IMR-90 (cell line): ENCODE measurements at regions not wholly inside any gene's neighbourhood (a gene's known extent, or its start where the extent isn't known, plus 50 kb on each side); places are given as distances from the start of the nearest gene placed in this dataset.

ENCODE experiments used
- ATAC-seq: fragments of 200-7000 bp; cut with Tn5 transposase; 2 replicates; pipeline ENCODE4 v1.9.1; 2020; ENCODE audit warnings: low read depth, mild to moderate bottlenecking, moderate library complexity
- BruUV-seq: library from RNA; stranded (reverse); fragments of 400-500 nt; replicated peaks from 2 replicates; lab custom pipeline; 2021; lab: Mats Ljungman, UMichigan
- CTCF ChIA-PET: fragments of 300-600 bp; formaldehyde crosslinking; extraction: SDS; loops from one replicate; lab custom pipeline; 2021; ENCODE audit warnings: antibody characterized with exemption; lab: Yijun Ruan, JAX
- POLR2A ChIA-PET: fragments of 300-600 bp; sonication (Branson Sonifier 250); formaldehyde crosslinking; loops from one replicate; lab custom pipeline; 2022; ENCODE audit warnings: antibody characterized with exemption; ENCODE audit not compliant: unreplicated experiment; lab: Charles Lee
- DNase-seq: peaks from one replicate; pipeline ENCODE4 v3.0.0; 2013
- H2AFZ ChIP-seq: replicated peaks from 2 replicates; pipeline ENCODE3; 2013; ENCODE audit warnings: low read length, mild to moderate bottlenecking; ENCODE audit not compliant: poor library complexity
- H2AK5ac ChIP-seq: 2 replicates; pipeline ENCODE4 v1.6.1; 2013; ENCODE audit warnings: low read depth, low read length, inconsistent platforms
- H2AK9ac ChIP-seq: replicated peaks from 2 replicates; pipeline ENCODE3; 2013; ENCODE audit warnings: mild to moderate bottlenecking, low read depth, low read length, moderate library complexity; ENCODE audit not compliant: poor library complexity
- H2BK120ac ChIP-seq: 2 replicates; pipeline ENCODE4 v1.6.1; 2013; ENCODE audit warnings: low read depth, low read length, inconsistent platforms
- H2BK15ac ChIP-seq: 3 replicates; pipeline ENCODE4 v1.6.1; 2013; ENCODE audit warnings: low read depth, low read length, inconsistent platforms
- H2BK20ac ChIP-seq: 2 replicates; pipeline ENCODE4 v1.6.1; 2013; ENCODE audit warnings: low read depth, mild to moderate bottlenecking, inconsistent platforms, low read length, moderate library complexity
- H2BK5ac ChIP-seq: 2 replicates; pipeline ENCODE4 v1.6.1; 2013; ENCODE audit warnings: mild to moderate bottlenecking, low read depth, low read length, inconsistent platforms; ENCODE audit not compliant: poor library complexity, severe bottlenecking
- H3K14ac ChIP-seq: replicated peaks from 2 replicates; pipeline ENCODE4 v1.6.1; 2013; ENCODE audit warnings: low read depth, low read length, inconsistent platforms
- H3K18ac ChIP-seq: 2 replicates; pipeline ENCODE4 v1.6.1; 2013; ENCODE audit warnings: low read depth, low read length, control low read depth
- H3K23ac ChIP-seq: 2 replicates; pipeline ENCODE4 v1.6.1; 2013; ENCODE audit warnings: low read depth, low read length, inconsistent platforms
- H3K27ac ChIP-seq: 2 replicates; pipeline ENCODE4 v1.5.1; 2013; ENCODE audit warnings: mild to moderate bottlenecking, control low read depth, low read length; ENCODE audit not compliant: insufficient read depth
- H3K27me3 ChIP-seq: 2 replicates; pipeline ENCODE4 v1.6.1; 2013; ENCODE audit warnings: low read length; ENCODE audit not compliant: control insufficient read depth, insufficient read depth
- H3K36me3 ChIP-seq: 2 replicates; pipeline ENCODE4 v1.6.1; 2013; ENCODE audit warnings: low read length, mixed read lengths; ENCODE audit not compliant: control insufficient read depth, insufficient read depth
- H3K4ac ChIP-seq: 2 replicates; pipeline ENCODE4 v1.6.1; 2013; ENCODE audit warnings: low read depth, low read length, inconsistent platforms
- H3K4me1 ChIP-seq: 2 replicates; pipeline ENCODE4 v1.6.1; 2013; ENCODE audit warnings: low read length, mixed read lengths; ENCODE audit not compliant: control insufficient read depth, insufficient read depth
- H3K4me2 ChIP-seq: 2 replicates; pipeline ENCODE4 v1.6.1; 2013; ENCODE audit warnings: low read depth, mild to moderate bottlenecking, control low read depth, low read length, moderate library complexity
- H3K4me3 ChIP-seq: 2 replicates; pipeline ENCODE4 v1.5.1; 2013; ENCODE audit warnings: low read depth, mild to moderate bottlenecking, control low read depth, low read length, moderate library complexity; ENCODE audit not compliant: insufficient read depth
- H3K56ac ChIP-seq: 2 replicates; pipeline ENCODE4 v1.6.1; 2013; ENCODE audit warnings: low read length, inconsistent platforms; ENCODE audit not compliant: insufficient read depth; ENCODE audit errors: extremely low read depth
- H3K79me1 ChIP-seq, 2 experiments: 2 replicates each; pipeline ENCODE4 v1.6.1; 2013; ENCODE audit warnings: low read length in 2 of 2, inconsistent platforms in 1 of 2, low read depth in 1 of 2
- H3K9ac ChIP-seq: 2 replicates; pipeline ENCODE4 v1.6.1; 2013; ENCODE audit warnings: low read depth, low read length, control low read depth
- H3K9me1 ChIP-seq: 2 replicates; pipeline ENCODE4 v1.6.1; 2013; ENCODE audit warnings: low read length, inconsistent platforms; ENCODE audit not compliant: insufficient read depth
- H3K9me3 ChIP-seq: 2 replicates; pipeline ENCODE4 v1.6.1; 2013; ENCODE audit warnings: low read length; ENCODE audit not compliant: control insufficient read depth, insufficient read depth
- H4K20me1 ChIP-seq: 2 replicates; pipeline ENCODE4 v1.6.1; 2013; ENCODE audit warnings: low read length, inconsistent platforms; ENCODE audit not compliant: insufficient read depth
- H4K5ac ChIP-seq: 2 replicates; pipeline ENCODE4 v1.6.1; 2013; ENCODE audit warnings: mild to moderate bottlenecking, low read depth, low read length, control low read depth
- H4K8ac ChIP-seq, 2 experiments: 2 replicates each; pipeline ENCODE4 v1.6.1; 2013; ENCODE audit warnings: low read depth in 2 of 2, low read length in 2 of 2, control low read depth in 1 of 2, inconsistent platforms in 1 of 2
- H4K91ac ChIP-seq: 2 replicates; pipeline ENCODE4 v1.6.1; 2013; ENCODE audit warnings: low read depth, low read length, inconsistent platforms; ENCODE audit not compliant: insufficient read depth
- BHLHE40 ChIP-seq: fragments of 150-350 bp; IDR thresholded peaks from 2 replicates; pipeline ENCODE4 v1.6.1; 2016; ENCODE audit warnings: mild to moderate bottlenecking, low read depth, low read length
- CTCF ChIP-seq: conservative IDR thresholded peaks from 2 replicates; pipeline ENCODE4 v1.5.1; 2012; ENCODE audit warnings: mild to moderate bottlenecking, low read depth, low read length, improper control_type of control experiment
- MAFK ChIP-seq: IDR thresholded peaks from 2 replicates; pipeline ENCODE4 v1.6.1; 2012; ENCODE audit warnings: low read depth, low read length, improper control_type of control experiment
- MAZ ChIP-seq: IDR thresholded peaks from 2 replicates; pipeline ENCODE4 v1.6.1; 2012; ENCODE audit warnings: low read depth, mild to moderate bottlenecking, low read length, improper control_type of control experiment, moderate library complexity, borderline replicate concordance
- NFE2L2 ChIP-seq: fragments of 150-350 bp; IDR thresholded peaks from 2 replicates; pipeline ENCODE4 v1.6.1; 2016; ENCODE audit warnings: low read depth, mild to moderate bottlenecking, low read length
- POLR2A ChIP-seq: IDR thresholded peaks from 2 replicates; pipeline ENCODE4 v1.6.1; 2012; ENCODE audit warnings: mild to moderate bottlenecking, low read depth, low read length
- RAD21 ChIP-seq: IDR thresholded peaks from 2 replicates; pipeline ENCODE4 v1.6.1; 2012; ENCODE audit warnings: low read length, improper control_type of control experiment
- SMC3 ChIP-seq: fragments of 150-350 bp; IDR thresholded peaks from 2 replicates; pipeline ENCODE4 v1.6.1; 2016; ENCODE audit warnings: low read depth, mild to moderate bottlenecking, antibody characterized with exemption, low read length, moderate library complexity
- USF2 ChIP-seq: fragments of 150-350 bp; IDR thresholded peaks from 2 replicates; pipeline ENCODE4 v1.6.1; 2017; ENCODE audit warnings: mild to moderate bottlenecking, antibody characterized with exemption, low read length, low read depth
- WGBS, 2 experiments: methylation state at CpG; one replicate each; pipeline versions ENCODE4 v1.1.5 to v1.1.7; 2013; ENCODE audit warnings: missing lambda C conversion rate in 2 of 2; ENCODE audit not compliant: insufficient read length in 1 of 2; ENCODE audit errors: extremely low coverage in 2 of 2; 5-methylcytosine and 5-hydroxymethylcytosine counted together
- dilution Hi-C: fragments of 300-500 bp; cut with HindIII; formaldehyde crosslinking; loops from one replicate; pipeline ENCODE4 v1.14.3; 2018; ENCODE audit warnings: low sequenced_read_pairs; ENCODE audit not compliant: unreplicated experiment
- in situ Hi-C: fragments of 300-500 bp; cut with MboI; formaldehyde crosslinking; loops from 3 replicates; pipeline ENCODE4 v1.14.3; 2019; ENCODE audit warnings: low sequenced_read_pairs, inconsistent platforms, mixed read lengths
- intact Hi-C: fragments of 100-400 bp; cut with micrococcal nuclease; formaldehyde crosslinking; loops from 2 replicates; pipeline ENCODE4 v1.10.0; 2022
- TF ChIP-seq, protein P1 (sequence below): fragments of 150-350 bp; IDR thresholded peaks from 2 replicates; pipeline ENCODE4 v1.6.1; 2016; ENCODE audit warnings: low read depth, mild to moderate bottlenecking, low read length, moderate library complexity, borderline replicate concordance

DNA sequence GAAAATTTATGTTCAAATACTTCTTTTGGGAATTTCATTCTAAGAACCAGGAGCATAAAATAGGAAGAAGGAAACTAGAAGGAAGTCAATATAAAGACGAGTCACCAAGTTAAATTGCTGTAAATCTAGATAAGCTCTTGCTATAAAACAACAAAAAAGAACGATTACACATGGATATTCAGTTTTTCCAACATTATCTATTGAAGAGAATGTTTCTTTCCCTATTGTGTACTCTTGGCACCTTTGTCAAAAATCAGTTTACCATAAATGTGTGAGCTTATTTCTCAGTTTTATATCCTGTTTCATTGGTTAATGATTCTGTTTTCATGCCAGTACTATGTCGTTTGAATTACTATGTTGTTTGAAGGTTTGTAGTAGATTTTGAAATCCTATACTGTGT, 536.3 kb upstream of the MKI67 start:
- H3K36me3 ChIP-seq, result no peaks in the 10 kb centered on the region
- no peak overlapping the region for H2BK15ac ChIP-seq
- H3K4me2 ChIP-seq, result no peak overlapping the region
- intact Hi-C loops, result no loop called here
- H3K4ac ChIP-seq, result no peak overlapping the region
- no peak overlapping the region for H3K18ac ChIP-seq
- no peak overlapping the region for H3K56ac ChIP-seq
- CTCF ChIA-PET, result no interaction called here
- WGBS, 2 experiments, result no CpG with 5 or more reads among the region's 3 CpGs
- H2BK5ac ChIP-seq, result no peak overlapping the region
- no peak overlapping the region for H2BK20ac ChIP-seq
- no peak for TF ChIP-seq RAD21
- TF ChIP-seq MAFK, result no peak
- TF ChIP-seq NFE2L2, result no peak
- TF ChIP-seq, protein P1, sequence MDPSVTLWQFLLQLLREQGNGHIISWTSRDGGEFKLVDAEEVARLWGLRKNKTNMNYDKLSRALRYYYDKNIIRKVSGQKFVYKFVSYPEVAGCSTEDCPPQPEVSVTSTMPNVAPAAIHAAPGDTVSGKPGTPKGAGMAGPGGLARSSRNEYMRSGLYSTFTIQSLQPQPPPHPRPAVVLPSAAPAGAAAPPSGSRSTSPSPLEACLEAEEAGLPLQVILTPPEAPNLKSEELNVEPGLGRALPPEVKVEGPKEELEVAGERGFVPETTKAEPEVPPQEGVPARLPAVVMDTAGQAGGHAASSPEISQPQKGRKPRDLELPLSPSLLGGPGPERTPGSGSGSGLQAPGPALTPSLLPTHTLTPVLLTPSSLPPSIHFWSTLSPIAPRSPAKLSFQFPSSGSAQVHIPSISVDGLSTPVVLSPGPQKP, result no peak
- no peak for TF ChIP-seq CTCF
- TF ChIP-seq MAZ, result no peak
- no peak for TF ChIP-seq BHLHE40
- no peak for TF ChIP-seq USF2
- TF ChIP-seq SMC3, result no peak
- no peak for TF ChIP-seq POLR2A
- POLR2A ChIA-PET, result no interaction called here
- H4K8ac ChIP-seq, result no peak overlapping the region
- H3K4me3 ChIP-seq, result no peak overlapping the region
- no TSS peak for BruUV-seq
- H4K91ac ChIP-seq, result no peak overlapping the region
- H3K23ac ChIP-seq, result no peak overlapping the region
- in situ Hi-C loops, result no loop called here
- H4K5ac ChIP-seq, result no peak overlapping the region
- no peaks in the 10 kb centered on the region for H3K27me3 ChIP-seq
- no peak overlapping the region for H3K14ac ChIP-seq
- H2AK5ac ChIP-seq, result no peak overlapping the region
- no peaks in the 10 kb centered on the region for H4K20me1 ChIP-seq
- H3K27ac ChIP-seq, result no peak overlapping the region
- H2BK120ac ChIP-seq, result no peak overlapping the region
- no peaks in the 10 kb centered on the region for H3K4me1 ChIP-seq
- H3K9me1 ChIP-seq, result no peaks in the 10 kb centered on the region
- ATAC-seq, result no peak
- H2AK9ac ChIP-seq, result no peak overlapping the region
- H3K9ac ChIP-seq, result no peak overlapping the region
- no peak for DNase-seq
- no peaks in the 10 kb centered on the region for H3K79me1 ChIP-seq
- dilution Hi-C loops, result no loop called here
- H2AFZ ChIP-seq, result no peak overlapping the region
- peaks cover 25% of the 10 kb centered on the region for H3K9me3 ChIP-seq
